Tibial artery (tissue), 4 donors: ENCODE measurements at regions not wholly inside any gene's neighbourhood (a gene's known extent, or its start where the extent isn't known, plus 50 kb on each side); places are given as distances from the start of the nearest gene placed in this dataset.

Experiments
- DNase-seq, 2 donors: peaks; one replicate each; pipeline ENCODE4 v3.0.0-alpha.2; 2019
- H3K27ac ChIP-seq, 2 donors: fragments of 200-600 bp; sonication (generic) in 1 of 2; 1 replicate in 1 of 2; 2 replicates in 1 of 2; pipeline ENCODE4 v1.5.1; 2018 to 2019; ENCODE audit warnings: mild to moderate bottlenecking in 1 of 2
- H3K27me3 ChIP-seq, 2 donors: fragments of 200-600 bp; sonication (generic) in 1 of 2; one replicate each; pipeline versions ENCODE4 v1.5.1 to v1.6.0; 2016 to 2019
- H3K36me3 ChIP-seq, 3 donors: fragments of 200-600 bp; sonication (generic) in 2 of 3; one replicate each; pipeline ENCODE4 v1.5.1; 2016 to 2019; ENCODE audit warnings: mild to moderate bottlenecking in 2 of 3
- H3K4me1 ChIP-seq, 4 donors: fragments of 200-600 bp; sonication (generic) in 2 of 4; 1 replicate in 3 of 4; 2 replicates in 1 of 4; pipeline ENCODE4 v1.5.1; 2016 to 2019
- H3K4me3 ChIP-seq, 2 donors: fragments of 200-600 bp; sonication (generic) in 1 of 2; 1 replicate in 1 of 2; 2 replicates in 1 of 2; pipeline ENCODE4 v1.5.1; 2018 to 2019; ENCODE audit warnings: mild to moderate bottlenecking in 2 of 2
- H3K9me3 ChIP-seq, 3 donors: fragments of 200-600 bp; sonication (generic) in 1 of 3; one replicate each; pipeline ENCODE4 v1.5.1; 2016 to 2019
- CTCF ChIP-seq, 2 experiments: fragments of 200-600 bp in 1 of 2; fragments of 450-650 bp in 1 of 2; IDR thresholded peaks; one replicate each; pipeline ENCODE4 v1.5.1; 2017 to 2019; ENCODE audit warnings: antibody characterized with exemption in 2 of 2, mild to moderate bottlenecking in 1 of 2, moderate library complexity in 1 of 2
- intact Hi-C: fragments of 100-400 bp; cut with DNase I; formaldehyde crosslinking; loops from one replicate; pipeline ENCODE4 v1.15.0; 2023; ENCODE audit warnings: low total_unique reads

GRCh38 chr12:89861086-89861485 is 152.4 kb upstream of the ATP2B1 start:
- H3K9me3 ChIP-seq, result no peaks in the 10 kb centered on the region
- no peak overlapping the region for H3K27ac ChIP-seq
- intact Hi-C loops, result no loop called here

GRCh38 chr12:89859508-89860220 is 151.0 kb upstream of the ATP2B1 start:
- Histone ChIP-seq H3K36me3 (no peaks in the 10 kb centered on the region), H3K4me3 (no peak overlapping the region), H3K27me3 (no peaks in the 10 kb centered on the region), H3K9me3 (no peaks in the 10 kb centered on the region), H3K27ac (no peak overlapping the region), H3K4me1 (no peaks in the 10 kb centered on the region)
- DNase-seq, result no peak
- no peak for TF ChIP-seq CTCF (IDR thresholded peaks at IDR 0.05)
- intact Hi-C loops, result no loop called here

More at GRCh38 chr12:89861086-89861485, 152.4 kb upstream of the ATP2B1 start:
- Histone ChIP-seq H3K27me3 (no peaks in the 10 kb centered on the region), H3K36me3 (no peaks in the 10 kb centered on the region), H3K4me3 (no peak overlapping the region), H3K4me1 (no peaks in the 10 kb centered on the region)
- DNase-seq, result no peak
- no peak for TF ChIP-seq CTCF (IDR thresholded peaks at IDR 0.05)

- intact Hi-C loops, result no loop called here
- Histone ChIP-seq H3K27ac (no peak overlapping the region), H3K36me3 (no peaks in the 10 kb centered on the region), H3K9me3 (no peaks in the 10 kb centered on the region), H3K4me3 (no peak overlapping the region), H3K4me1 (no peaks in the 10 kb centered on the region), H3K27me3 (no peaks in the 10 kb centered on the region)
- no peak for TF ChIP-seq CTCF (IDR thresholded peaks at IDR 0.05)
- DNase-seq, result no peak
Measured at GRCh38 chr12:89858718-89859117, 150.1 kb upstream of the ATP2B1 start.

- intact Hi-C loops, result no loop called here
- TF ChIP-seq CTCF (IDR thresholded peaks at IDR 0.05), result no peak
Measured at GRCh38 chr12:89857652-89858274, 149.1 kb upstream of the ATP2B1 start.

GRCh38 chr12:89856431-89856830 is 147.8 kb upstream of the ATP2B1 start:
- intact Hi-C loops, result no loop called here
- H3K4me3 ChIP-seq, result no peak overlapping the region
- no peak for TF ChIP-seq CTCF (IDR thresholded peaks at IDR 0.05)
- no peaks in the 10 kb centered on the region for H3K27me3 ChIP-seq
- H3K36me3 ChIP-seq, result no peaks in the 10 kb centered on the region
- H3K4me1 ChIP-seq, result no peaks in the 10 kb centered on the region
- H3K27ac ChIP-seq, result no peak overlapping the region
- DNase-seq, result no peak
- H3K9me3 ChIP-seq, result no peaks in the 10 kb centered on the region

More at GRCh38 chr12:89857652-89858274, 149.1 kb upstream of the ATP2B1 start:
- no peaks in the 10 kb centered on the region for H3K27me3 ChIP-seq
- no peaks in the 10 kb centered on the region for H3K36me3 ChIP-seq
- no peak overlapping the region for H3K27ac ChIP-seq
- H3K9me3 ChIP-seq, result no peaks in the 10 kb centered on the region
- H3K4me1 ChIP-seq, result no peaks in the 10 kb centered on the region
- no peak for DNase-seq
- no peak overlapping the region for H3K4me3 ChIP-seq
